ENCODE measurements at regions not wholly inside any gene's neighbourhood (a gene's known extent, or its start where the extent isn't known, plus 50 kb on each side); places are given as distances from the start of the nearest gene placed in this dataset.

DNA sequence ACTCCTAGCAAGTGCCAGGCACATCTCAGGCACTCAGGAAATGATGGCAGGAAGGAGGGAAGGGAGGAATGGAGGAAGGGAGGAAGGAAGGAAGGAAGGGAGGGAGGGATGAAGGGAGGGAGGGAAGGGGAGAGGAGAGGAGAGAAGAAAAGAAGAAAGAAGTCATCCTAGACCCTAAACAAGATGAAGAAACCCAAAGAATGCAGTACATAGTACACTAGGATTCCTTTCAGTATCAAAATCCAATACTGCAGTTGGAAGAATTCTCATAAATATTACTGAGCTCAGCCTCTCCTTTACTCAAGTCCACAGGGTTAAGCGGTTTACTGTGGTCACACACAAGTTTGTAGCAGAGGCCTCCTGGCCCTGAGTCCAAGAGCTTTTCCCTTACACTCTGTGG lies 155.7 kb upstream of the ETAA1 start:
- no peak for DNase-seq (ENCODE audit: low spot score)

GRCh38 chr2:67242456-67242855 lies 154.7 kb upstream of the ETAA1 start:
- DNase-seq (ENCODE audit: low spot score) = no peak

GRCh38 chr2:67243919-67244318 lies 153.2 kb upstream of the ETAA1 start:
- DNase-seq (ENCODE audit: low spot score) = no peak

- no peak for DNase-seq (ENCODE audit: low spot score)
Observed at GRCh38 chr2:67246791-67247190, 150.3 kb upstream of the ETAA1 start.

GRCh38 chr2:67251741-67252140 lies 145.4 kb upstream of the ETAA1 start:
- DNase-seq (ENCODE audit: low spot score) = no peak

DNA sequence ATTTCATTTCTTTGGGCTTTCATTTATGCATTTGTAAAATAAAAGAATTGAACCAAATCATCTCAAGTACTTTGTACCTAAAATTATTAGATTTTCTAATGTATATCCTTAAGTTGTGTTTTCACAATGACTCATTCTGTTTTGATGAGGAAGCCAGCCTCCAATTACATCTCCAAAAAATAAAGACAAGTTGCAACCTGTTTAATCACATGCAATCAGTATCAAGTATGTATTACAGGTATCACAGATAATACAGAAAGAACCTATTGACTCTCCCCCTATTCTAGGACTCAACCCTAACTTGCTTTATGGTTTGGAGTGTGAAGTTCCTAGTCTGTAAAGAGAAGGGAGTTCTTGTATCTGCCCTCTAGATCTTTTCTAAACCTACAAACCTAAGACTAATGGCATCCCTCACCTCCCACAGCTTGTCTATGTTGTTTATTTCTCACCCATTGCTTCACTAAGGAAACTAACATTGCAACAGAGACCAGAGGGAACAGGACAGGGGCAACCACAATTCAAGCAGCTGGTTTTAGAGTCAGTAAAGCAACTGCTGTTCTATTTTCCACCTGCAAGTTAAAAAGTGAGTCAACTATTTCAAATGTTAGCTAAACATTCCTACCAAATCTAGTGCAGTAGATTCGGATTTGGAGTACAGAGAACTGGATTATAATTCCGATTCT lies 141.1 kb upstream of the ETAA1 start:
- DNase-seq (ENCODE audit: low spot score) = no peak

DNA sequence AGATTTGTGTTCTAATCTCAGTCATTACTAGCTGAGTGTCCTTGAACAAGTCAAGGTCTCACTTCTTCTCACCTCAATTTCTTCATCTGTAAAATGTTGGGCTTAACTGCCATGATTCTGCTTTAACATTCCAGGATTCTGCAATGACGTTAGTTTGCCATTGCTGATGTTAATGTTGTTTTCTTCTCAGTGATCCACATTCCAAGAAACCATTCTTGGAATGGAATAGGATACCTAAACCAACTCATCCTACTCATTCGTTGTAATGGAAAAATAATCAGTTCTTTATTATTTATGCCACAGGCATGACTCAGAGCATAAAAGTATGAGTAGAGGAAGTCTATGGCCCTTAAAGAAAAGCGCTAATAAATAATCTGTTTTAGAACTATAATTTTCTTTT lies 140.2 kb upstream of the ETAA1 start:
- no peak for DNase-seq (ENCODE audit: low spot score)

- DNase-seq (ENCODE audit: low spot score) = no peak
Observed at GRCh38 chr2:67258122-67258521, 139.0 kb upstream of the ETAA1 start.

- no peak for DNase-seq (ENCODE audit: low spot score)
Observed at GRCh38 chr2:67258831-67259230, 138.3 kb upstream of the ETAA1 start.

DNA sequence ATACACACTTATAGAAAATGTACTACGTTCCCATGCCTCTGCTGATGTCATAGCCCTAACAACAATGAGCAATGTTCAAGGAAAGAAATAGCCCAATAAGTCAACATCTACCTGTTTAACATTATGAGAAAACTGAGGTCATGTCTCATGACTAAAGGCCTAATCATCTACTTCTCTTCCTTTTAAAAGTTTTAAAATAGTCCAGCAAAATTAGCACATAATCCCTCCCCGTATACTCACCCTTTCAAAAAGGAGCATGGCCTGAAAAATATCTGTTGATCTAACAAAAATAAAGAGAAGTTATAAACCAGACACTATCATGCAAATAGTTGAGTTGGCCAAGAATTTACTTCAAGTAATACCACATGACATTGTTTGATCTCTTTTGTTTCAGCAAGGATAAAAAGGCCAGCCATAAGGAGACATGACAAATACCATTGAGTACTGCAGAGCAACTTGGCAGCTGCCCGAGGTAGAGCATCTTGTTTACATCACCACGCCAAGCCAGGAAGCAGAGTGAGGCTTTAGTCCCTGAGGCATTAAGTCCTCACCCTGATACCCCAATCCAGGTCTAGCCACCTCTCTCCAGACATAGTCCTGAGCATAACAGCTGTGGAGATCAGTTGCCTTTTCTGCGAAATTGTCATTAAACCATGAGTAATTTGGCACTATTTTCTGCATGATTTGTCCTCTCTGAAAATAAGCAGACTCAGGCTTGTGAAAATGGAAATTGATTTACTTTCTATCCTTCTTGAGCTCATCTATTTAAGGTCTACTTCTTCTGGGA lies 137.4 kb upstream of the ETAA1 start:
- DNase-seq (ENCODE audit: low spot score) = no peak

DNA sequence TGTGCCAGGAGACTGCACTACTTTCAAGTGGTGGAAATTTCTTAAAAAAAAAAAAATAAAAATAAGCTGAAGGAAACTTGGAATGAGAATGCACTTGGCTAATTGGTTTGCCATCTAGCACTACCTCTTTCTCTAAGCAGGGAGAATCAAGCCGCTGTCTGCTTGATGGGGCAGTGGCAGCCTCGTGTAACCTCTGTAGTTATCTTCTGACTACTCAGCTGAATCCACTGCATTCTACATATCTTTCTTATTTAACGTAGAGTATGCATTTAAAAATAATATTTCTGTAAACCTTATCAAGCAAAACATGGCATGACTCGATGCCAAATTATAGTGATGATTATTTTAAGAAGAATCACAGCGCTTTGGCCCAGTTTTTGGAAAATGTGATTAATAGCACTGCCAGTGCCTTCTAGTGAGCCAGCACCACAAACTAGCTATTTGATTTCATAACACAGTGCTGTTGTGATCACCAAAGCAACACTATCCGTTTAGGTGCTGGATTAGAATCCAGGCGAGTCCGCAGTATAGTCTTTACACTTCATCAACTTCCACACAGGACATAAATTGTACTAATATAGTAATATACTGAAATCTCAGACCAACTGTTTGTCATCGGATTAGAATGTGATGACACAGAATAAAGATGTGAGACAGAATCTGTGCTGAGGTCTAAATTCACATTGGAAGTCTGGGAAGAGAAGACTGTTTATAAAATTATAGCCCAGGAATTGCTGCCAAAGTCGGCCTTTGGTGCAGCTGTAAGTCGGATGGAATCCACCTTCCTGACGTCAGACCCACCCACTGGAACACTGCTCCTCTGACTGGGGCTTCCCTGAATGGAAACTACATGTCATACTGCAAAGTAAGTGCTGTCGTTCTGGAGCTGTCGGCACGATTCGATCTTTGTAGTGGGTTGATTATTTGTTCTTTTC lies 136.5 kb upstream of the ETAA1 start:
- DNase-seq (ENCODE audit: low spot score) = no peak

DNA sequence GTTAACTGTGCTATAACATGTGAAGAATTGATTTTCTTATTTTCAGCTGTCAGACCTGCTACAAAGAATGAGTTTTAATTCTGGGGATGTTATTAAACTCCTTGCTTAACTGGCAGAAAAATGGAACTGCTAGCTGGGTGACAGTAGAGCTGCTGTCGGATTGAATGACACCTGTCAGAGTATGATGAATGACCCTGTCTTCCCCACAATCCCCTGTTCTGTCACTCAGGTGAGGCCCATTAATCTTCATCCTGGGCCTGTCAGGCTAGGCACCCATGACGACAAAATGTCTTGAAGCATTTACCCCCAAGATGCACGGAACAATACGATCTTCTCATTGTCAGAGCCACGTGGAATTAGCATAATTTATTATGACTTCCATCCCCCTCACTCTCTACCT lies 129.9 kb upstream of the ETAA1 start:
- DNase-seq (ENCODE audit: low spot score) = no peak

- DNase-seq (ENCODE audit: low spot score) = no peak
Observed at GRCh38 chr2:67268797-67269196, 128.3 kb upstream of the ETAA1 start.

- DNase-seq (ENCODE audit: low spot score) = no peak
Observed at GRCh38 chr2:67272195-67272594, 124.9 kb upstream of the ETAA1 start.

DNA sequence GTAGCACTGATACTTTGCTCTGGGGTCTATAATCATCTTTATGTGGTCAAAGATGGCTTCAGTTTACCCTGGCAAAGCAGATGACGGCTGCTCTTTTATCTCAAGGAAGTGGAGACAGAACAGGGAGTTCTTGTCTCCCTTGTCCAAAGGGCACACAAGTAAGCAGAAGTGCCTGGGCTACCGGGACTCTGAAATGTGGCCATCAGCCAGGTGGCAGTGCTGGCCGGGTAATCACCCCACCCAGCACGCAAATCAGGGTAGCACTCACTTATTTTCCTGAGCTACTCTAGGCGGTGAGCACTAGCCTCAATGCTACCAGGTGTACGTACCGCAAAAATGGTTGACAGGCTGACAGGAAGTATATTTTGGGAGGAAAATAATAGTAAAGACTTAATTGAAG lies 119.7 kb upstream of the ETAA1 start:
- DNase-seq (ENCODE audit: low spot score) = no peak

- no peak for DNase-seq (ENCODE audit: low spot score)
Observed at GRCh38 chr2:67281101-67281500, 116.0 kb upstream of the ETAA1 start.

GRCh38 chr2:67283641-67284040 lies 113.5 kb upstream of the ETAA1 start:
- DNase-seq (ENCODE audit: low spot score) = no peak

DNA sequence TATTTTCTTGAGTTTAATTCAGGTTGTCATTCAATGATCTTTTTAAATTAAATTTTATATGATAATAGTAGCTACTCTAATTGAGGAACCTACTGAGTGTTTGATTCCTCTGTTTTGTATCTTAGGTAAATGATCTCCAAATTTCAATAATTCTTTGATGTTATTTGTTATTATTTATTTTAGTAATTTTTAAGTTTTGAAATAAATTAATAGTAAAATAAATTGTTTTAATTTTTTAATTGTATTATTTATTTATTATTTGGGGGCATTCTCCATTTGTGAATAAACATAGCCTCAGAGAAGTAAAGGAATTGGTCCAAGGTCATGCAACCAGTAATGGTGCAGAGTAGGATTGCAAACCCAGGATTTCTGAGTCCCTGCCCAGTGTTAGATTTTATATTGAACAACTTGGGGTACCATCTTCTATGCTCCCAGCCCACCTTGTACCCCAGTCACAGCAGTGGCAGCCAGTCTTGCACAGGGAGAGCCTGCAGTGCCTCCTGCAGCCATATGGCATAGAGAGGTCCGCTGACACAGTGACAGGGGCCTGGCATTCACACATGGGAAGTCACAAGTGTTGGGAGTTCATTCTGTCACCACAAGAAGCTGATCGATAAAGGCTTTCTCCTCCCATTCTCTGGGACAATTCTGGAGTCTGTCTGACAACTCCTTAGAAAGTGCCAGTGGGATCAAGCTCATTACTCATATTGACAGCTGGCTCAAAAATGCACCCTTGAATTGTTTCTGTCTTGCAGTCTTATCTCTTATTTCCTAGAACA lies 110.0 kb upstream of the ETAA1 start:
- DNase-seq (ENCODE audit: low spot score) = no peak

DNA sequence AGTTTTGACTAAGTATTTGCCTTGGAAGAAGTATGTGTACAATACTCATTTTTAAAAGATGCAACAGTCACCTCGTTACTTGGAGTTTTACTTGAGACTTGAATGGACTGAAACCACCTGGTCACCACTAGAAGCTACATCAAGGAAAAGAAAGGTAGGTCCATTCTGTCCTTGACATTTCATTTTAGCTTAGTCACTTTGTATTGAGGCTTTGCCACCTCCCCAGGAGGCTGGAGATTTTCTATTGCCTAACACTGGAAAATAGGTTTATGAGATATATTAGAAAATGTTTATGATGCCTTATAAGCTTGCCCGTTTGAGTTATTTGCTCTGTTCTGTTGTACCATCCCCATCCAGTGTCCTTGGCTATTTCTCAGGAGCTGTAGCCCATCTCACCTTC lies 107.9 kb upstream of the ETAA1 start:
- no peak for DNase-seq (ENCODE audit: low spot score)

DNA sequence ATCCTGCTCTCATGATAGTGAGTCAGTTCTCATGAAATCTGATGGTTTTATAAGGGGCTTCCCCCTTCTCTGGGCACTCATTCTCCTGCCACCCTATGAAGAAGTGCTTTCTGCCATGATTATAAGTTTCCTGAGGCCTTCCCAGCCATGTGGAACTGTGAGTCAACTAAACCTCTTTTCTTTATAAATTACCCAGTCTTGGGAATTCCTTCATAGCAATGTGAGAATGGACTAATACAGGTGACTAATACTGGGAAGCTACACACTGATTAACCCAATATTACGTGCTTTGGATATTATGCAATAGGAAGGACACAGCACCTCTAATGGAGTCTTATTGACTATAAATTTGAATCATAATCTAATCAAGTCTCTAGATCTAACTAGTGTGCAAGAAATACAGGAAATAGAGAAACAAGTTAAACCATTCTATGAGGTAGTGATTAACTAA lies 107.2 kb upstream of the ETAA1 start:
- DNase-seq (ENCODE audit: low spot score) = no peak

DNA sequence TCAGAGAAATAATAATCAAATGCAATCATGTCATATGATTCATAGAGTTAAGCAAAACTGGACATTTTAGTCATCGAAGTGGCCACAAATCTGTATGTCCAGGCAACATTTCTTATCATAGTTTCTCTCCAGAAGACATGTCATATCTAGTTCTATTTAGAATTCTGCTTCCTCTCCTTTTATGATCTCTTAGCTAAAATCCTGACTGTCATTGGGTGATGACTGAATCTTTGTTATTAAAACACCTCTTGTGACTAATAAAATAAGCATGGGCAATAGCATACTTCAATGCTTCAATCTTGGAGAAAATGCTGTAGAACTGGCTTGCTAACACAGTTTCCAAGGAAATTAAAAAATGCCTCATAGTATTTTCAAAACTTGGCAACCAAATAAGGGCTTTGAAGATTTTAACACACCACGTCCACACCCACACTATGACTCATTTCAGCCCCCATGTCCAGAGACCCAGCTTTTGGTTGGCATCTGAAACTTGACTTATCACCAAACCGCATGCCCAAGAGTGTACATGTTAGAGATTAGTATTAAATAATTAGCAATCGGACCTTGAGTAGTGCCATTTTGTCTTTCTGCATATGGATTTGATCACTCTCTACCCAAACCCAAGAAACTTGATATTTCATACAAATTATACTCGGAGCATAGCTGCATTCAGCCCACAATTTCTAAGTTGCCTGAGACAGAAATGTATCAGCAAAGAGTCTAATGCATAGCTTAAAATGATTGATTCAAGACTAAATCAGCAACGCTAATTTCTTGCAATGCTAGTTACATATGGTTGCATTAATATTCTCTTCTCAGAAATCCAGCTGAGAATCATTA lies 106.5 kb upstream of the ETAA1 start:
- peak; percentile 10 for DNase-seq (ENCODE audit: low spot score)
